Panc1 (cell line): ENCODE measurements at regions not wholly inside any gene's neighbourhood (a gene's known extent, or its start where the extent isn't known, plus 50 kb on each side); places are given as distances from the start of the nearest gene placed in this dataset.

Experiments used
- CTCF ChIP-seq: fragments of 450-650 bp; IDR thresholded peaks from 2 replicates; pipeline ENCODE4 v1.5.1; 2017; ENCODE audit warnings: mild to moderate bottlenecking
- POLR2AphosphoS5 ChIP-seq: IDR thresholded peaks from 2 replicates; pipeline ENCODE4 v1.6.1; 2012; ENCODE audit warnings: mild to moderate bottlenecking, low read depth, low read length, moderate library complexity
- REST ChIP-seq, 2 experiments: IDR thresholded peaks; 2 replicates each; pipeline ENCODE4 v1.6.1; 2011 to 2012; ENCODE audit warnings: low read depth in 2 of 2, control low read depth in 1 of 2, low read length in 1 of 2, mild to moderate bottlenecking in 1 of 2, moderate library complexity in 1 of 2; ENCODE audit not compliant: insufficient read depth in 1 of 2
- SIN3A ChIP-seq: IDR thresholded peaks from 2 replicates; pipeline ENCODE4 v1.6.1; 2012; ENCODE audit warnings: low read depth, mild to moderate bottlenecking, low read length, moderate library complexity, borderline replicate concordance; ENCODE audit not compliant: insufficient read depth
- TCF7L2 ChIP-seq: IDR thresholded peaks from 2 replicates; pipeline ENCODE4 v1.6.1; 2011; ENCODE audit warnings: mild to moderate bottlenecking, low read depth, low read length, inconsistent platforms

- TF ChIP-seq REST (IDR thresholded peaks at IDR 0.05; ENCODE audit: insufficient read depth in 1 of 2, low read depth in 2 of 2, low read length in 1 of 2) (no peak), POLR2AphosphoS5 (no peak), CTCF (no peak), TCF7L2 (no peak), SIN3A (no peak)
Measured at GRCh38 chr14:103207388-103208072, 84.3 kb downstream of the TNFAIP2 start.
